GM18868 (cell line): ENCODE measurements at regions not wholly inside any gene's neighbourhood (a gene's known extent, or its start where the extent isn't known, plus 50 kb on each side); places are given as distances from the start of the nearest gene placed in this dataset.
"Not testable (repeated sequence)": the region's sequence is repeated elsewhere in the genome, so short reads cannot be mapped to it uniquely, and the experiment has no call there.

Source experiments
- ATAC-seq: cut with Tn5 transposase; IDR thresholded peaks from one replicate; pipeline ENCODE4 v1.9.1; 2021; ENCODE audit warnings: mild to moderate bottlenecking, moderate library complexity; ENCODE audit not compliant: unreplicated experiment

- ATAC-seq = no peak
Observed at GRCh38 chr6:15906420-15907016, 222.4 kb upstream of the MYLIP start.

- peak; percentile 34 for ATAC-seq
Observed at GRCh38 chr6:15905488-15906419, 223.1 kb upstream of the MYLIP start.

- ATAC-seq = no peak
Observed at GRCh38 chr6:15904651-15905376, 224.1 kb upstream of the MYLIP start.

- ATAC-seq = peak; percentile 80
Observed at GRCh38 chr6:15901141-15902115, 227.5 kb upstream of the MYLIP start.

- no peak for ATAC-seq
Observed at GRCh38 chr6:15898693-15899092, 230.2 kb upstream of the MYLIP start.

- no peak for ATAC-seq
Observed at GRCh38 chr6:15897063-15897876, 231.6 kb upstream of the MYLIP start.

GRCh38 chr6:15894973-15895725, 232.3 kb upstream of the DTNBP1 start:
- no peak for ATAC-seq

DNA sequence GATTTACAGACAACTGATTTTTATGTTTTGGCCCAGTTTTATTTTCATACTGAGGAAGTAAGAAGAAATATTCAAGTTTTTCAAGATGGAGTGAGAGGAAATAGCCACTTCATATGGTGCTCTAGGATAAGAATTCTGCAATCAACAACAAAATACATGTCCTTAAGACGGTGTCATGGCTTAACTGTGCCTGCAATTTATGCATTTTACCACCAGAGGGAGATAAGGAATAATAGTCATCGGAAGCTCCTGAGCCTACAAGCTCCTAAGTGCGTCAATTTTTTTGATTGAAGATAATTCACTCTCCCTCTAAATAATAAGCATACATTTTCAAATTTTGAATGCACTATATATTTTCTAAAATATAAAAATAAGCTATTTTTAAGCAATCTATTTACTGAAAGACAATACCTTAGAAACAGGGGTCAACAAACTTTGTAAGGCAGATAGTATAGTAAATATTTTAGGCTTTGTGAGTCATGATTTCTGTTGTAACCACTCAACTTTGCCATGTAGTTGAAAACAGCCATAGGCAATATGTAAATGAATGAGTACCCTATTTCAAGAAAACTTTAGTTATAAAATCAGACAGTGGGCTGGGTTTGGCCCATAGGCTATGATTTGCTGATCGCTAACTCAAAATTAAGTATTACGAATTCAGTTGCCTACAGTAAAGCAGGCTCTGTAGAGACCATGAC, 230.9 kb upstream of the DTNBP1 start:
- no peak for ATAC-seq

- no peak for ATAC-seq
Observed at GRCh38 chr6:15892369-15892768, 229.5 kb upstream of the DTNBP1 start.

DNA sequence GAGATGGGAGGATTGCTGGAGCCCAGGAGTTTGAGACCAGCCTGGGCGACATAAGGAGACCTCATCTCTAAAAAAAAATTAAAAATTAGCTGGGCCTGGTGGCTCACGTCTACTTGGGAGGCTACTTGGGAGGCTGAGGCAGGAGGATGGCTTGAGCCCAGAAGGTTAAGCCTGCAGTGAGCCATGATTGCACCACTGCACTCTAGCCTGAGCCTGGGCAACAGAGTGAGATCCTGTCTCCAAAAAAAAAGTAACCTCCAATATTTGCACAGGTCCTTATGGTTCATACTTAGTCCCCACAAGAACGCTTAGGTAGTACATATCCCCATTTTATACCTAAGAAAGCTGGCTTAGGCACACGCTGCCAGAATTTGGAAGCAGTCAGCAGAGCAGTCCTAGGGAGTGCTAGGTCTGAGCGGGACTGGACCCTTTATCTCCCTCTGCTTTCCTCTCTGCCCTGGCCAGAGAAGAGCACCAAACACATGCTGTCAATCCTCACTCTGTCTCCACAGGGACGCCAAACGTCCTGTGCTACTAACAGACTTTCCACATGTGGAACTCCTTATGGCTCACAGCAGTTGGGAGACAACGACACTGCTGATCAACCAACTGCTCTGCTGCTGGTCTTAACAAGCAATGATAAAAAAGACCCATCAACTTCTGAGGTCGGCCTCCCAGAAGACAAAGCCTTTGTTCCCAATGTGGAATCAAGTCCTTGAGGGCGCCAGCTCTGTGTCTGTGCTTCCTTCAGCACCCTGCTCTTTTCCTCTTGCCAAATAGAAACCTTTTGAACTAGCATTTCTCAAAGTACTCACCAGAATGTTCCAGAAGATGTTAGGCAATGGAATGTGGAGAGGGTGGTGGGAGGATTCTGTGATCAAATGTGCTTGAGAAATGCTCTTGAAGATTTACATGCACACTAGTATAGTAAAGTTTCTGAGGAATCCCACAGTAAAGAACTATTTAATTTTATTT, 226.3 kb upstream of the DTNBP1 start:
- no peak for ATAC-seq

GRCh38 chr6:15887491-15888461, 224.9 kb upstream of the DTNBP1 start:
- ATAC-seq = peak; percentile 68

- no peak for ATAC-seq
Observed at GRCh38 chr6:15885624-15886023, 222.8 kb upstream of the DTNBP1 start.

- ATAC-seq = not testable (repeated sequence)
Observed at GRCh38 chr6:15883593-15883992, 220.8 kb upstream of the DTNBP1 start.

DNA sequence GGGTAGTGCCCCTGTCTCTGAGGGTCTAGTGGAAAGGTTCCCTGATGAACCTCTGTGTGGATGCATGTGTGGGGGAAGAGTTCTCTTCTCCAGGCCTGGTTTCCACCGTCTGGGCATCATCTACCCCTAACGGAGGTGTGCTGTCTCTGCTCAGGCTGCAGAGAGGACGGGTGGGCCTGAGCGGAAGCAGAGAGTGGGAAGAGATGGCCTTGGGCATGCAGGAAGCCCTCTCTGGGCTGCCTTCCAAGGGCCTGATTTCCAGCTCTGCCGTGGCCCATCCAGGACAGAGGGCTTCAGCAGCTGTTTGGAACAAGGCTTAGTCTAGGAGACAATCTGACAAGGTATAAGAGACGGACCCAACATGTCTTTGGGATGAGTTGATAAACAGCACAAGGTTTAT, 220.1 kb upstream of the DTNBP1 start:
- ATAC-seq = no peak

DNA sequence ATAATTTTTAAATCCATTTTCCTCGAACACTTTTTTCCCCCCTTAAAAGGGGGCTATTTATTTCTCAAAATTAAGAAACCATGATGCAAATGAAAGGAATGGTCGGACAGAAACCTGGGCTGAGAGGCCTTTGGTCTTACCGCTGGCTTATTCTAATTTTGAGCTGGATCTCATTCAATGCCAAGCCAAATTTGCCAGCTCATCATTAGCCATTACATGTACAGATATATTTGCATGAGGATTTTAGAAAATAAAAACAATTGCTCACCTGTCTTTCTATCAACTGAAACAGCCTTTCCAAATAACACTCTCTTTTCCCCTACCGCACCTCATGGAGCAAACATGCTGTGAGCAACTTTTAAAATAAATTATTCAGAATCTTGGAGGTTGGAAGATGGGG, 219.5 kb upstream of the DTNBP1 start:
- no peak for ATAC-seq

GRCh38 chr6:15881150-15881549, 218.3 kb upstream of the DTNBP1 start:
- no peak for ATAC-seq
